ENCODE measurements at regions not wholly inside any gene's neighbourhood (a gene's known extent, or its start where the extent isn't known, plus 50 kb on each side); places are given as distances from the start of the nearest gene placed in this dataset.
"Not testable (repeated sequence)": the region's sequence is repeated elsewhere in the genome, so short reads cannot be mapped to it uniquely, and the experiment has no call there.

DNA sequence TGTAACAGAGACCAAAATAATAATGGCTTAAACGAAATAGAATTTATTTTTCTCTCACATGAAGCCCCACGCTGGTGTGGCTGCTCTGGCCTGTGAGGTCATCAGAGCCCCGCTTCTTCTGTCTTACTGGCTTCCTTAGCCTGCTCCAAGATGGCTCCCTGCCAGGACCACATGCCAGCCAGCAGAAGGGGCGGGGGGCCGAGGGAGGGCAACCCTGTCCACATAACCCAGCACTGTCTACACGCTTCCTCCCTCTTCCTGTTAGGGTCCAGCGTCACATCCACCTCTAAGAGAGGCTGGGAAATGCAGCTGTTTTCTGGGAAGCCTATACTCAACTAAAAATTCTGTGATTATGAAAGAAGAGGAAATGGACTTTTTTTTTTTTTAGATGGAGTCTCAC is 107.9 kb upstream of the DLG1 start:
- no peaks in the 10 kb centered on the region for H3F3A ChIP-seq (ENCODE audit: control insufficient read depth, insufficient read depth)
- no peaks in the 10 kb centered on the region for H3K9me3 ChIP-seq (ENCODE audit: control insufficient read depth, insufficient read depth, low read length)
- H4K20me1 ChIP-seq (ENCODE audit: control insufficient read depth, insufficient read depth, low read depth, low read length) = no peaks in the 10 kb centered on the region
- no peaks in the 10 kb centered on the region for H3K9me2 ChIP-seq (replicated peaks; ENCODE audit: control insufficient read depth, low read length)
- H3K4me2 ChIP-seq (ENCODE audit: low read length) = no peak overlapping the region
- H3K27ac ChIP-seq (ENCODE audit: low read depth, low read length) = no peak overlapping the region
- no peaks in the 10 kb centered on the region for H3K27me3 ChIP-seq (ENCODE audit: control insufficient read depth, low read length)
- H3K4me3 ChIP-seq (ENCODE audit: low read length) = no peak overlapping the region
- H3K36me3 ChIP-seq (ENCODE audit: control insufficient read depth, low read length) = no peaks in the 10 kb centered on the region
- no peaks in the 10 kb centered on the region for H3K4me1 ChIP-seq (ENCODE audit: control insufficient read depth, low read length)
- TF ChIP-seq, protein P1, sequence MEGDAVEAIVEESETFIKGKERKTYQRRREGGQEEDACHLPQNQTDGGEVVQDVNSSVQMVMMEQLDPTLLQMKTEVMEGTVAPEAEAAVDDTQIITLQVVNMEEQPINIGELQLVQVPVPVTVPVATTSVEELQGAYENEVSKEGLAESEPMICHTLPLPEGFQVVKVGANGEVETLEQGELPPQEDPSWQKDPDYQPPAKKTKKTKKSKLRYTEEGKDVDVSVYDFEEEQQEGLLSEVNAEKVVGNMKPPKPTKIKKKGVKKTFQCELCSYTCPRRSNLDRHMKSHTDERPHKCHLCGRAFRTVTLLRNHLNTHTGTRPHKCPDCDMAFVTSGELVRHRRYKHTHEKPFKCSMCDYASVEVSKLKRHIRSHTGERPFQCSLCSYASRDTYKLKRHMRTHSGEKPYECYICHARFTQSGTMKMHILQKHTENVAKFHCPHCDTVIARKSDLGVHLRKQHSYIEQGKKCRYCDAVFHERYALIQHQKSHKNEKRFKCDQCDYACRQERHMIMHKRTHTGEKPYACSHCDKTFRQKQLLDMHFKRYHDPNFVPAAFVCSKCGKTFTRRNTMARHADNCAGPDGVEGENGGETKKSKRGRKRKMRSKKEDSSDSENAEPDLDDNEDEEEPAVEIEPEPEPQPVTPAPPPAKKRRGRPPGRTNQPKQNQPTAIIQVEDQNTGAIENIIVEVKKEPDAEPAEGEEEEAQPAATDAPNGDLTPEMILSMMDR (IDR thresholded peaks at IDR 0.05; ENCODE audit: low read depth, low read length, poor library complexity, severe bottlenecking) = no peak
- TF ChIP-seq EZH2phosphoT487 (IDR thresholded peaks at IDR 0.05; ENCODE audit: borderline replicate concordance, low read length) = no peak
- no peaks in the 10 kb centered on the region for H3K79me2 ChIP-seq (ENCODE audit: control insufficient read depth, low read length)

DNA sequence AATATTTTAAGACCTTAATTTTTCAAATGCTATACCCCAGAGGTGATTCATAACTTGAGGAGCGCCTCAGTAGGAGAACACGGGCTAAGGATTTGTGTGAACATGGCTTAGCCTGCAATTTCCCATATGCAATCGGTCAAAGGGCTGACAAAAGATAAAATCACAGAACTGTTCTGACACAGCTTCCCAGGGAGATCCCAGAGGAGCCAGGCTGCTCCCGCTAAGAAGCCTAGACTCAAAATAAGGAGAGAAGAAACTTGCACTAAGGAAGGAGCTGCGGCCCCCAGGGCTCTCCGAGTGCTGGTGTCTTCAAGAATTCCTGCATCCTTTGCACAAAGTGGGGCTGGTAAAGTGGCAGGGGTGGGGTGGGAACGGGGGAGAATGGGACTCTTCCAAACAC is 106.3 kb upstream of the DLG1 start:
- H3K27me3 ChIP-seq (ENCODE audit: control insufficient read depth, low read length) = no peaks in the 10 kb centered on the region
- no peak overlapping the region for H3K4me3 ChIP-seq (ENCODE audit: low read length)
- TF ChIP-seq, protein P1 (IDR thresholded peaks at IDR 0.05; ENCODE audit: low read depth, low read length, poor library complexity, severe bottlenecking) = no peak
- no peak for TF ChIP-seq EZH2phosphoT487 (IDR thresholded peaks at IDR 0.05; ENCODE audit: borderline replicate concordance, low read length)
- no peaks in the 10 kb centered on the region for H3K79me2 ChIP-seq (ENCODE audit: control insufficient read depth, low read length)
- no peaks in the 10 kb centered on the region for H3K36me3 ChIP-seq (ENCODE audit: control insufficient read depth, low read length)
- no peaks in the 10 kb centered on the region for H3K9me3 ChIP-seq (ENCODE audit: control insufficient read depth, insufficient read depth, low read length)
- no peaks in the 10 kb centered on the region for H3K9me2 ChIP-seq (replicated peaks; ENCODE audit: control insufficient read depth, low read length)
- no peaks in the 10 kb centered on the region for H3F3A ChIP-seq (ENCODE audit: control insufficient read depth, insufficient read depth)
- no peak overlapping the region for H3K27ac ChIP-seq (ENCODE audit: low read depth, low read length)
- H3K4me1 ChIP-seq (ENCODE audit: control insufficient read depth, low read length) = no peaks in the 10 kb centered on the region
- no peaks in the 10 kb centered on the region for H4K20me1 ChIP-seq (ENCODE audit: control insufficient read depth, insufficient read depth, low read depth, low read length)
- no peak overlapping the region for H3K4me2 ChIP-seq (ENCODE audit: low read length)

DNA sequence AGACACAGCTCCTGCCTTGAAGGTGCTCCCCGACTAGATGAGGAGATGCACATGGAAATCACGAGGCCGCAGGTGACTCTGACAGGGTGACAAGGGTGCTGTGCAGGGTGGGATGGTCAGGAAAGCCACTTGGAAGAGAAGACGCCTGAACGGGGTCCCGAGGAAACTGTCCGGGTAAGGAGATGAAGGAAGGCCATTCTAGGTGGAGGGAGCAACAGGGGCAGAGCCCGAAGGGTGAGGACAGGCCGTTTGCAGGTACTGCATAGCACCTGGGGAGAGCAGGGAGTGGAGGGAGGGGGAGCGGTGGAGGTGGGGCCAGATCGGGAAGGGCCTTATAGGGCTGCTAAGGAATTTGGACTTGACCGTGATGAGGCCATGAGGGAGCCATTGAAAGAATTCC is 105.6 kb upstream of the DLG1 start:
- Histone ChIP-seq H3K4me3 (ENCODE audit: low read length) (no peak overlapping the region), H3K9me2 (replicated peaks; ENCODE audit: control insufficient read depth, low read length) (no peaks in the 10 kb centered on the region), H3K4me1 (ENCODE audit: control insufficient read depth, low read length) (no peaks in the 10 kb centered on the region), H3K4me2 (ENCODE audit: low read length) (no peak overlapping the region), H3K36me3 (ENCODE audit: control insufficient read depth, low read length) (no peaks in the 10 kb centered on the region), H3K79me2 (ENCODE audit: control insufficient read depth, low read length) (no peaks in the 10 kb centered on the region), H3K27me3 (ENCODE audit: control insufficient read depth, low read length) (no peaks in the 10 kb centered on the region), H4K20me1 (ENCODE audit: control insufficient read depth, insufficient read depth, low read depth, low read length) (no peaks in the 10 kb centered on the region), H3K27ac (ENCODE audit: low read depth, low read length) (no peak overlapping the region), H3K9me3 (ENCODE audit: control insufficient read depth, insufficient read depth, low read length) (no peaks in the 10 kb centered on the region), H3F3A (ENCODE audit: control insufficient read depth, insufficient read depth) (no peaks in the 10 kb centered on the region)
- TF ChIP-seq, protein P1 (IDR thresholded peaks at IDR 0.05; ENCODE audit: low read depth, low read length, poor library complexity, severe bottlenecking) = no peak
- no peak for TF ChIP-seq EZH2phosphoT487 (IDR thresholded peaks at IDR 0.05; ENCODE audit: borderline replicate concordance, low read length)

DNA sequence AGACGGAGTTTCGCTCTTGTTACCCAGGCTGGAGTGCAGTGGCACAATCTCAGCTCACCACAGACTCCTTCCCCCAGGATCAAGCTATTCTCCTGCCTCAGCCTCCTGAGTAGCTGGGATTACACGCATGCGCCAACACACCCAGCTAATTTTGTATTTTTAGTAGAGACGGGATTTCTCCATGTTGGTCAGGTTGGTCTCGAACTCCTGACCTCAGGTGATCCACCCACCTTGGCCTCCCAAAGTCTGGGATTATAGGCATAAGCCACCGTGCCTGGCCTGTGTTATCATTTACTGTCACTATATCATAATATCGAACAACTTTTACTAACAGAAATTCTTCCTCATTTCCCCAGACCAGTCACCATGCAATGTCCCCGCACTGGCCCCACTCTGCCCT is 104.0 kb upstream of the DLG1 start:
- not testable (repeated sequence) for H3K27ac ChIP-seq (ENCODE audit: low read depth, low read length); H3K4me3 ChIP-seq (ENCODE audit: low read length); H3K27me3 ChIP-seq (ENCODE audit: control insufficient read depth, low read length); H3K36me3 ChIP-seq (ENCODE audit: control insufficient read depth, low read length); H3K79me2 ChIP-seq (ENCODE audit: control insufficient read depth, low read length); H3K9me2 ChIP-seq (replicated peaks; ENCODE audit: control insufficient read depth, low read length); H3K4me1 ChIP-seq (ENCODE audit: control insufficient read depth, low read length); H3K4me2 ChIP-seq (ENCODE audit: low read length); H3K9me3 ChIP-seq (ENCODE audit: control insufficient read depth, insufficient read depth, low read length); H4K20me1 ChIP-seq (ENCODE audit: control insufficient read depth, insufficient read depth, low read depth, low read length); H3F3A ChIP-seq (ENCODE audit: control insufficient read depth, insufficient read depth)
